ENCODE measurements at regions not wholly inside any gene's neighbourhood (a gene's known extent, or its start where the extent isn't known, plus 50 kb on each side); places are given as distances from the start of the nearest gene placed in this dataset.

- Histone ChIP-seq H3K27ac (ENCODE audit: low read depth, low read length) (no peak overlapping the region), H3K27me3 (ENCODE audit: control insufficient read depth, insufficient read depth, low read length) (peaks cover under 1% of the 10 kb centered on the region), H3K4me3 (ENCODE audit: low read depth, low read length) (no peak overlapping the region), H3K9me3 (ENCODE audit: control insufficient read depth, insufficient read depth, low read length) (no peaks in the 10 kb centered on the region)
- no peak for TF ChIP-seq CTCF (IDR thresholded peaks at IDR 0.05; ENCODE audit: low read depth, low read length)
- CTCF ChIA-PET: interaction anchor here (1.9 kb wide), 1 partner anchor 243 kb away, joined by 5 read pairs; no protein-coding TSS in a partner anchor
- POLR2A ChIA-PET: no interaction called here
- DNase-seq (ENCODE audit: low read depth, low spot score): no peak
Observed at GRCh38 chr6:20284672-20285071, 72.4 kb upstream of the MBOAT1 start.

- ChIA-PET POLR2A (no interaction called here), CTCF (no interaction called here)
- DNase-seq (ENCODE audit: low read depth, low spot score): no peak
- no peaks in the 10 kb centered on the region for H3K27me3 ChIP-seq (ENCODE audit: control insufficient read depth, insufficient read depth, low read length)
- TF ChIP-seq CTCF (IDR thresholded peaks at IDR 0.05; ENCODE audit: low read depth, low read length): no peak
- H3K4me3 ChIP-seq (ENCODE audit: low read depth, low read length): no peak overlapping the region
- H3K27ac ChIP-seq (ENCODE audit: low read depth, low read length): no peak overlapping the region
- H3K9me3 ChIP-seq (ENCODE audit: control insufficient read depth, insufficient read depth, low read length): no peaks in the 10 kb centered on the region
Observed at GRCh38 chr6:20286968-20287565, 74.8 kb upstream of the MBOAT1 start.

GRCh38 chr6:20291764-20292580 is 79.7 kb upstream of the MBOAT1 start:
- Histone ChIP-seq H3K4me3 (ENCODE audit: low read depth, low read length) (no peak overlapping the region), H3K27ac (ENCODE audit: low read depth, low read length) (no peak overlapping the region), H3K9me3 (ENCODE audit: control insufficient read depth, insufficient read depth, low read length) (no peaks in the 10 kb centered on the region), H3K27me3 (ENCODE audit: control insufficient read depth, insufficient read depth, low read length) (no peaks in the 10 kb centered on the region)
- ChIA-PET CTCF (interaction anchor here (0.6 to 2.8 kb wide), 11 partner anchors 13 to 238 kb away, joined by 3 to 51 read pairs (median 3); no protein-coding TSS in a partner anchor), POLR2A (no interaction called here)
- DNase-seq (ENCODE audit: low read depth, low spot score): peak; percentile 68
- peak; percentile 92 for TF ChIP-seq CTCF (IDR thresholded peaks at IDR 0.05; ENCODE audit: low read depth, low read length)

GRCh38 chr6:20292905-20293304 is 80.6 kb upstream of the MBOAT1 start:
- CTCF ChIA-PET: interaction anchor here (0.6 to 1.3 kb wide), 7 partner anchors 14 to 237 kb away, joined by 3 to 39 read pairs (median 3); no protein-coding TSS in a partner anchor
- Histone ChIP-seq H3K9me3 (ENCODE audit: control insufficient read depth, insufficient read depth, low read length) (no peaks in the 10 kb centered on the region), H3K4me3 (ENCODE audit: low read depth, low read length) (no peak overlapping the region), H3K27me3 (ENCODE audit: control insufficient read depth, insufficient read depth, low read length) (no peaks in the 10 kb centered on the region), H3K27ac (ENCODE audit: low read depth, low read length) (no peak overlapping the region)
- POLR2A ChIA-PET: no interaction called here
- no peak for DNase-seq (ENCODE audit: low read depth, low spot score)
- TF ChIP-seq CTCF (IDR thresholded peaks at IDR 0.05; ENCODE audit: low read depth, low read length): no peak

- Histone ChIP-seq H3K9me3 (ENCODE audit: control insufficient read depth, insufficient read depth, low read length) (peaks cover 3% of the 10 kb centered on the region; the same call in 1 of the 2 replicates), H3K27ac (ENCODE audit: low read depth, low read length) (no peak overlapping the region), H3K27me3 (ENCODE audit: control insufficient read depth, insufficient read depth, low read length) (no peaks in the 10 kb centered on the region), H3K4me3 (ENCODE audit: low read depth, low read length) (no peak overlapping the region)
- no peak for DNase-seq (ENCODE audit: low read depth, low spot score)
- no peak for TF ChIP-seq CTCF (IDR thresholded peaks at IDR 0.05; ENCODE audit: low read depth, low read length)
- ChIA-PET POLR2A (no interaction called here), CTCF (interaction anchor here (0.9 to 1.5 kb wide), 2 partner anchors 12 to 227 kb away, joined by 3 to 4 read pairs; no protein-coding TSS in a partner anchor)
Observed at GRCh38 chr6:20301256-20301655, 89.0 kb upstream of the MBOAT1 start.

Data from AG04450 (cell line).